NCI-H748 (cell line): ENCODE measurements at regions not wholly inside any gene's neighbourhood (a gene's known extent, or its start where the extent isn't known, plus 50 kb on each side); places are given as distances from the start of the nearest gene placed in this dataset.

Experiments used
- DNase-seq: peaks from one replicate; lab custom pipeline; 2025; ENCODE audit not compliant: unreplicated experiment; lab: John Stamatoyannopoulos, UW

- DNase-seq, result no peak
Measured at GRCh38 chr3:194832346-194833104, 146.8 kb downstream of the FAM43A start.

GRCh38 chr3:194833114-194833910, 147.6 kb downstream of the FAM43A start:
- DNase-seq, result no peak

- no peak for DNase-seq
Measured at GRCh38 chr3:194836661-194837060, 151.0 kb downstream of the FAM43A start.

- no peak for DNase-seq
Measured at GRCh38 chr3:194837457-194838127, 151.9 kb downstream of the FAM43A start.

GRCh38 chr3:194838236-194838635, 152.6 kb downstream of the FAM43A start:
- no peak for DNase-seq

- DNase-seq, result no peak
Measured at GRCh38 chr3:194840661-194841514, 155.2 kb downstream of the FAM43A start.

- no peak for DNase-seq
Measured at GRCh38 chr3:194841515-194841841, 155.8 kb downstream of the FAM43A start.

GRCh38 chr3:194843556-194843955, 157.9 kb downstream of the FAM43A start:
- DNase-seq, result no peak

- DNase-seq, result no peak
Measured at GRCh38 chr3:194844046-194844445, 158.4 kb downstream of the FAM43A start.

- DNase-seq, result no peak
Measured at GRCh38 chr3:194849166-194849875, 163.6 kb downstream of the FAM43A start.

GRCh38 chr3:194851254-194851653, 165.6 kb downstream of the FAM43A start:
- no peak for DNase-seq

- DNase-seq, result no peak
Measured at GRCh38 chr3:194851941-194852340, 166.3 kb downstream of the FAM43A start.

- no peak for DNase-seq
Measured at GRCh38 chr3:194852345-194852744, 166.7 kb downstream of the FAM43A start.

GRCh38 chr3:194852831-194853508, 167.3 kb downstream of the FAM43A start:
- DNase-seq, result peak; percentile 8

GRCh38 chr3:194854206-194854605, 168.5 kb downstream of the FAM43A start:
- DNase-seq, result no peak

- no peak for DNase-seq
Measured at GRCh38 chr3:194854659-194855390, 169.1 kb downstream of the FAM43A start.

- no peak for DNase-seq
Measured at GRCh38 chr3:194856296-194856695, 170.6 kb downstream of the FAM43A start.

- DNase-seq, result no peak
Measured at GRCh38 chr3:194857469-194858113, 171.9 kb downstream of the FAM43A start.

GRCh38 chr3:194858382-194858781, 172.7 kb downstream of the FAM43A start:
- no peak for DNase-seq
